CD8-positive, alpha-beta memory T cell (primary cell): ENCODE measurements at regions not wholly inside any gene's neighbourhood (a gene's known extent, or its start where the extent isn't known, plus 50 kb on each side); places are given as distances from the start of the nearest gene placed in this dataset.
"Not testable (repeated sequence)": the region's sequence is repeated elsewhere in the genome, so short reads cannot be mapped to it uniquely, and the experiment has no call there.

Experiments
- CTCF ChIA-PET: fragments of 350-600 bp; sonication (Branson Sonifier 250); formaldehyde crosslinking; loops from one replicate; lab custom pipeline; 2021; ENCODE audit warnings: antibody characterized with exemption; lab: Charles Lee
- POLR2A ChIA-PET: fragments of 350-600 bp; sonication (Branson Sonifier 250); formaldehyde crosslinking; loops from one replicate; lab custom pipeline; 2021; ENCODE audit warnings: antibody characterized with exemption; lab: Charles Lee
- DNase-seq, 5 donors: peaks; one replicate each; pipeline versions ENCODE4 v3.0.0 to v3.0.0-alpha.2; 2020 to 2022; ENCODE audit warnings: mixed read lengths in 1 of 5
- H3K27ac ChIP-seq: one replicate; pipeline ENCODE4 v1.7.0; 2013; ENCODE audit warnings: low read depth, mild to moderate bottlenecking, low read length, moderate library complexity
- H3K27me3 ChIP-seq: 2 replicates; pipeline ENCODE4 v1.7.0; 2013; ENCODE audit warnings: low read length, mild to moderate bottlenecking; ENCODE audit not compliant: insufficient read depth, poor library complexity, severe bottlenecking
- H3K36me3 ChIP-seq: 2 replicates; pipeline ENCODE4 v1.7.0; 2013; ENCODE audit warnings: mild to moderate bottlenecking, low read length, moderate library complexity; ENCODE audit not compliant: insufficient read depth
- H3K4me1 ChIP-seq: 2 replicates; pipeline ENCODE4 v1.7.0; 2013; ENCODE audit warnings: mild to moderate bottlenecking, low read length, moderate library complexity; ENCODE audit not compliant: insufficient read depth
- H3K4me3 ChIP-seq: 2 replicates; pipeline ENCODE4 v1.7.0; 2013; ENCODE audit warnings: mild to moderate bottlenecking, low read length
- H3K9me3 ChIP-seq: 2 replicates; pipeline ENCODE4 v1.7.0; 2013; ENCODE audit warnings: mild to moderate bottlenecking, low read length
- H3K27ac Mint-ChIP-seq, 8 donors: one replicate each; pipeline ENCODE4 v1.8.0; 2020 to 2021; ENCODE audit warnings: mixed read lengths in 8 of 8, mild to moderate bottlenecking in 6 of 8, inconsistent platforms in 3 of 8, moderate library complexity in 3 of 8
- H3K27me3 Mint-ChIP-seq, 2 donors: one replicate each; pipeline ENCODE4 v1.8.0; 2020 to 2021; ENCODE audit warnings: mixed read lengths in 2 of 2, mild to moderate bottlenecking in 1 of 2, moderate library complexity in 1 of 2
- H3K36me3 Mint-ChIP-seq, 3 donors: one replicate each; pipeline ENCODE4 v1.8.0; 2020 to 2021; ENCODE audit warnings: mixed read lengths in 3 of 3, inconsistent platforms in 1 of 3, mild to moderate bottlenecking in 1 of 3
- H3K4me1 Mint-ChIP-seq, 3 donors: one replicate each; pipeline ENCODE4 v1.8.0; 2020 to 2021; ENCODE audit warnings: mixed read lengths in 3 of 3, inconsistent platforms in 1 of 3, mild to moderate bottlenecking in 1 of 3
- H3K4me3 Mint-ChIP-seq, 7 donors: one replicate each; pipeline ENCODE4 v1.8.0; 2020 to 2021; ENCODE audit warnings: mixed read lengths in 7 of 7, mild to moderate bottlenecking in 6 of 7, moderate library complexity in 4 of 7, inconsistent platforms in 2 of 7
- H3K9me3 Mint-ChIP-seq, 5 donors: one replicate each; pipeline ENCODE4 v1.8.0; 2020 to 2022; ENCODE audit warnings: mixed read lengths in 5 of 5, mild to moderate bottlenecking in 3 of 5, moderate library complexity in 2 of 5, inconsistent platforms in 1 of 5

DNA sequence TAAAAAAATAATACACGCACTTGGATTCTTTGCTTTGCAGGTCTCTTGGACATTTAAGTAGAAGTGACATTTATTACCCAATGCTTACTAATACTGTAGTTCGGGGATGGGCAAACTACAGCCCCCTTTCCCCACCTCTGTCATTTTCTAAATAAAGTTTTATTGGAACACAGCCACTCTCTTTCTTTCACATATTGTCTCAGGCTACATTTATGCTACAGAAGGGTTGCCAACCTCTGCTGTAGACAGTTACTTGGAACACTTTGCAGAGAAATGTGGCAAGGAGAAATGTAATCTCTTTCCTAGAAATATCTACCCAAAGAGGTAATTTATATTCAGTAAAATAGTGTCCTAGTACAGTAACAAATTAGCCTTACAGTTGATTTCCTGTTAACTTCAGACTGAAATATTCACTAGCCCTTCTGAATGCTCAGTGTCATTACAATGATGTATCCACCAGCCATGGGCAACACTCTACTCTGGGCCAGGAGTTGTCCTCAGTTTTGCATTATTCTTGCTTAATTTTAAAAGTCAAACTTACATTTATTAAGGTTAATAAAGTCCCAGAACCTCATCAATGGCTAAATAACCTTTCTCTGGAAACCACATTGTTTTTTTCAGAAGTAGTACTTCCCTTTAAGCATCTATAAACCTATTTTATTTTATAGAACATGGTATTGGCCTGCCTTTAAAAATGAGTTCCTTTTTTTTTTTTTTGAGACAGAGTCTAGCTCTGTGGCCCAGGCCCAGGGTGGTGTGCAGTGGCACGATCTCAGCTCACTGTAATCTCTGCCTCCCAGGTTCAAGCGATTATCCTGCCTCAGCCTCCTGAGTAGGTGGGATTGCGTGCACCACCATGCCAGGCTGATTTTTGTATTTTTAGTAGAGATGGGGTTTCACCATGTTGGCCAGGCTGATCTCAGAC, 269.6 kb upstream of the AMIGO2 start:
- H3K4me1 ChIP-seq: peaks cover 38% of the 10 kb centered on the region
- H3K9me3 Mint-ChIP-seq: no peaks in the 10 kb centered on the region
- peak overlapping the region in 7 of 8 donors; percentile 32 to 77 (median 70) for H3K27ac Mint-ChIP-seq
- H3K36me3 ChIP-seq: no peaks in the 10 kb centered on the region
- H3K4me1 Mint-ChIP-seq: peaks cover 29 to 56% (median 50%) of the 10 kb centered on the region in 3 donors
- no peak overlapping the region for H3K27ac ChIP-seq
- H3K27me3 Mint-ChIP-seq: no peaks in the 10 kb centered on the region
- no peaks in the 10 kb centered on the region for H3K27me3 ChIP-seq
- peaks cover 0 to 4% (median 0%) of the 10 kb centered on the region in 3 donors for H3K36me3 Mint-ChIP-seq
- no peaks in the 10 kb centered on the region for H3K9me3 ChIP-seq
- POLR2A ChIA-PET: no interaction called here
- no peak for DNase-seq
- H3K4me3 Mint-ChIP-seq: peak overlapping the region in 4 of 7 donors; percentile 3 to 52 (median 16)
- no peak overlapping the region for H3K4me3 ChIP-seq
- CTCF ChIA-PET: no interaction called here

GRCh38 chr12:47348206-47348605, 268.4 kb upstream of the AMIGO2 start:
- H3K27me3 ChIP-seq: no peaks in the 10 kb centered on the region
- H3K27ac ChIP-seq: no peak overlapping the region
- peaks cover 23 to 46% (median 41%) of the 10 kb centered on the region in 3 donors for H3K4me1 Mint-ChIP-seq
- CTCF ChIA-PET: interaction anchor here (2.0 kb wide), 1 partner anchor 23 kb away, joined by 5 read pairs; no protein-coding TSS in a partner anchor
- H3K36me3 Mint-ChIP-seq: peaks cover 0 to 2% (median 0%) of the 10 kb centered on the region in 3 donors
- no peaks in the 10 kb centered on the region for H3K36me3 ChIP-seq
- H3K4me3 Mint-ChIP-seq: no peak overlapping the region
- no peaks in the 10 kb centered on the region for H3K27me3 Mint-ChIP-seq
- no peak for DNase-seq
- POLR2A ChIA-PET: no interaction called here
- no peaks in the 10 kb centered on the region for H3K9me3 ChIP-seq
- no peak overlapping the region for H3K27ac Mint-ChIP-seq
- peaks cover 38% of the 10 kb centered on the region for H3K4me1 ChIP-seq
- H3K4me3 ChIP-seq: no peak overlapping the region
- no peaks in the 10 kb centered on the region for H3K9me3 Mint-ChIP-seq

DNA sequence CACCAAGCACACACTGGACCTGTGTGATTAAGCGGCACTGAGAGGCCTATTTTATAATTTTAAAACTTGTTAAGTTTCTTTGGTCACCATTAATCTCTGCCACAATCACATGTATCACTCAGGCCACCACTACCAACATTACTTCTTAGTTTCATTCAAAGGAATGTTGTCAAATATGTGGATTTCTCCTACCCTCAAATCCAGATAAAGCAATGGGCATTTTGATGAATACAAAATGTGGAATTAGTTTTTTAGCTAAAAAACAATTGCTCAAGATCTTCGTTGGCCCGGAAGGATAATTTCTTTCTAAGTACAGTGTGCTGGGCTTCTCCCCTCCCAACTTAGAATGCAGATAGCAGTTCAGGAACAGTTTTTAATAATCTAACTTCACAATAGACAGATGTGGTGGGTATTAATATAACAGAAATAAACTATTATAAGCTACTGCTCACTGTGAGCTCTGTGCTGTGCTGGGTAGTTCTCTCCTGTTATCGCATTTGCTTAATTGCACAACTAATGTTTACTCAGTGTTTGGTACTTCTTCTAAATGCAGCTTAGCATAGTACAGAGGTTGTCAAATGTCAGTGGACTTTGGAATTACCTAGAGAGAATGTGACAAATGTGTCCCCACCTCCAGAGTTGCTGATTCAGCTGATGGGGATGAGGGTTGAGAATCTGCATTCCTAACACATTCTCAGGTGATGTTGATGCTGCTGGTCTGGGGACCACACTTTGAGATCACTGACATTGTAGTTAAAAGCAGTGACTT, 266.7 kb upstream of the AMIGO2 start:
- H3K36me3 Mint-ChIP-seq: peaks cover 0 to 7% (median 0%) of the 10 kb centered on the region in 3 donors
- H3K27me3 ChIP-seq: no peaks in the 10 kb centered on the region
- H3K27ac Mint-ChIP-seq: no peak overlapping the region
- H3K36me3 ChIP-seq: no peaks in the 10 kb centered on the region
- H3K27ac ChIP-seq: no peak overlapping the region
- DNase-seq: no peak
- CTCF ChIA-PET: interaction anchor here (1.4 to 2.0 kb wide), 3 partner anchors 22 to 51 kb away, joined by 3 to 7 read pairs (median 5); no protein-coding TSS in a partner anchor
- no peak overlapping the region for H3K4me3 Mint-ChIP-seq
- peaks cover 28% of the 10 kb centered on the region for H3K4me1 ChIP-seq
- H3K9me3 ChIP-seq: no peaks in the 10 kb centered on the region
- POLR2A ChIA-PET: interaction anchor here (0.6 kb wide), 1 partner anchor 766 kb away, joined by 4 read pairs; no protein-coding TSS in a partner anchor
- H3K27me3 Mint-ChIP-seq: no peaks in the 10 kb centered on the region
- H3K4me1 Mint-ChIP-seq: peaks cover 18 to 33% (median 30%) of the 10 kb centered on the region in 3 donors
- no peaks in the 10 kb centered on the region for H3K9me3 Mint-ChIP-seq
- no peak overlapping the region for H3K4me3 ChIP-seq

- Histone ChIP-seq H3K9me3 (no peaks in the 10 kb centered on the region), H3K27ac (no peak overlapping the region), H3K4me1 (peaks cover 8% of the 10 kb centered on the region), H3K36me3 (no peaks in the 10 kb centered on the region), H3K27me3 (no peaks in the 10 kb centered on the region), H3K4me3 (no peak overlapping the region)
- H3K4me1 Mint-ChIP-seq: peaks cover 0 to 11% (median 7%) of the 10 kb centered on the region in 3 donors
- no peak overlapping the region for H3K4me3 Mint-ChIP-seq
- no peak for DNase-seq
- H3K27me3 Mint-ChIP-seq: no peaks in the 10 kb centered on the region
- peaks cover 0 to 7% (median 0%) of the 10 kb centered on the region in 3 donors for H3K36me3 Mint-ChIP-seq
- peak overlapping the region in 1 of 8 donors; percentile 38 for H3K27ac Mint-ChIP-seq
- CTCF ChIA-PET: no interaction called here
- peaks cover 0 to under 1% (median 0%) of the 10 kb centered on the region in 5 donors for H3K9me3 Mint-ChIP-seq
- POLR2A ChIA-PET: no interaction called here
Measured at GRCh38 chr12:47343684-47344567, 264.2 kb upstream of the AMIGO2 start.

GRCh38 chr12:47340411-47341015, 260.8 kb upstream of the AMIGO2 start:
- Histone ChIP-seq H3K27me3 (no peaks in the 10 kb centered on the region), H3K9me3 (no peaks in the 10 kb centered on the region), H3K4me1 (no peaks in the 10 kb centered on the region), H3K36me3 (no peaks in the 10 kb centered on the region), H3K27ac (no peak overlapping the region), H3K4me3 (no peak overlapping the region)
- ChIA-PET CTCF (interaction anchor here (1.1 kb wide), 1 partner anchor 57 kb away, joined by 7 read pairs; no protein-coding TSS in a partner anchor), POLR2A (no interaction called here)
- peaks cover 2 to 14% (median 2%) of the 10 kb centered on the region in 3 donors for H3K36me3 Mint-ChIP-seq
- peaks cover 0 to 7% (median 4%) of the 10 kb centered on the region in 5 donors for H3K9me3 Mint-ChIP-seq
- H3K27ac Mint-ChIP-seq: no peak overlapping the region
- no peaks in the 10 kb centered on the region for H3K27me3 Mint-ChIP-seq
- no peak overlapping the region for H3K4me3 Mint-ChIP-seq
- peaks cover 5 to 17% (median 9%) of the 10 kb centered on the region in 3 donors for H3K4me1 Mint-ChIP-seq
- DNase-seq: no peak

- POLR2A ChIA-PET: no interaction called here
- CTCF ChIA-PET: no interaction called here
- DNase-seq: no peak
- Histone ChIP-seq H3K27ac (no peak overlapping the region), H3K36me3 (no peaks in the 10 kb centered on the region), H3K27me3 (no peaks in the 10 kb centered on the region), H3K4me1 (no peaks in the 10 kb centered on the region), H3K9me3 (no peaks in the 10 kb centered on the region), H3K4me3 (no peak overlapping the region)
- Mint-ChIP-seq H3K27me3 (no peaks in the 10 kb centered on the region), H3K27ac (peak overlapping the region in 1 of 8 donors; percentile 57), H3K4me1 (peaks cover 18 to 31% (median 23%) of the 10 kb centered on the region in 3 donors), H3K36me3 (peaks cover 2 to 19% (median 2%) of the 10 kb centered on the region in 3 donors), H3K9me3 (peaks cover 0 to 7% (median 4%) of the 10 kb centered on the region in 5 donors), H3K4me3 (no peak overlapping the region)
Measured at GRCh38 chr12:47337581-47337980, 257.8 kb upstream of the AMIGO2 start.

- H3K27me3 Mint-ChIP-seq, H3K4me3 ChIP-seq, H3K4me3 Mint-ChIP-seq, DNase-seq, H3K27ac ChIP-seq, H3K4me1 ChIP-seq, POLR2A ChIA-PET, H3K36me3 ChIP-seq, H3K9me3 ChIP-seq, H3K9me3 Mint-ChIP-seq, H3K27me3 ChIP-seq: not testable (repeated sequence)
- CTCF ChIA-PET: interaction anchor here (1.2 kb wide), 1 partner anchor 11 kb away, joined by 4 read pairs; no protein-coding TSS in a partner anchor
- H3K4me1 Mint-ChIP-seq: peaks cover 31 to 50% (median 42%) of the 10 kb centered on the region in 3 donors
- H3K27ac Mint-ChIP-seq: peak overlapping the region in 1 of 8 donors; percentile 64
- H3K36me3 Mint-ChIP-seq: peaks cover 2 to 12% (median 2%) of the 10 kb centered on the region in 3 donors
Measured at GRCh38 chr12:47333271-47333858, 253.6 kb upstream of the AMIGO2 start.
